ENCODE measurements at regions not wholly inside any gene's neighbourhood (a gene's known extent, or its start where the extent isn't known, plus 50 kb on each side); places are given as distances from the start of the nearest gene placed in this dataset.

GRCh38 chr21:38929142-38929541 is 123.4 kb downstream of the ETS2 start (continued):
- TF ChIP-seq, protein P1, sequence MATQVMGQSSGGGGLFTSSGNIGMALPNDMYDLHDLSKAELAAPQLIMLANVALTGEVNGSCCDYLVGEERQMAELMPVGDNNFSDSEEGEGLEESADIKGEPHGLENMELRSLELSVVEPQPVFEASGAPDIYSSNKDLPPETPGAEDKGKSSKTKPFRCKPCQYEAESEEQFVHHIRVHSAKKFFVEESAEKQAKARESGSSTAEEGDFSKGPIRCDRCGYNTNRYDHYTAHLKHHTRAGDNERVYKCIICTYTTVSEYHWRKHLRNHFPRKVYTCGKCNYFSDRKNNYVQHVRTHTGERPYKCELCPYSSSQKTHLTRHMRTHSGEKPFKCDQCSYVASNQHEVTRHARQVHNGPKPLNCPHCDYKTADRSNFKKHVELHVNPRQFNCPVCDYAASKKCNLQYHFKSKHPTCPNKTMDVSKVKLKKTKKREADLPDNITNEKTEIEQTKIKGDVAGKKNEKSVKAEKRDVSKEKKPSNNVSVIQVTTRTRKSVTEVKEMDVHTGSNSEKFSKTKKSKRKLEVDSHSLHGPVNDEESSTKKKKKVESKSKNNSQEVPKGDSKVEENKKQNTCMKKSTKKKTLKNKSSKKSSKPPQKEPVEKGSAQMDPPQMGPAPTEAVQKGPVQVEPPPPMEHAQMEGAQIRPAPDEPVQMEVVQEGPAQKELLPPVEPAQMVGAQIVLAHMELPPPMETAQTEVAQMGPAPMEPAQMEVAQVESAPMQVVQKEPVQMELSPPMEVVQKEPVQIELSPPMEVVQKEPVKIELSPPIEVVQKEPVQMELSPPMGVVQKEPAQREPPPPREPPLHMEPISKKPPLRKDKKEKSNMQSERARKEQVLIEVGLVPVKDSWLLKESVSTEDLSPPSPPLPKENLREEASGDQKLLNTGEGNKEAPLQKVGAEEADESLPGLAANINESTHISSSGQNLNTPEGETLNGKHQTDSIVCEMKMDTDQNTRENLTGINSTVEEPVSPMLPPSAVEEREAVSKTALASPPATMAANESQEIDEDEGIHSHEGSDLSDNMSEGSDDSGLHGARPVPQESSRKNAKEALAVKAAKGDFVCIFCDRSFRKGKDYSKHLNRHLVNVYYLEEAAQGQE (IDR thresholded peaks at IDR 0.05; ENCODE audit: unreplicated experiment): no peak
- TF ChIP-seq CREB1 (CRISPR knock-in tag; IDR thresholded peaks at IDR 0.05; ENCODE audit: low read depth): no peak
- TF ChIP-seq JUNB (IDR thresholded peaks at IDR 0.05; ENCODE audit: unreplicated experiment): no peak
- TF ChIP-seq, protein P2, sequence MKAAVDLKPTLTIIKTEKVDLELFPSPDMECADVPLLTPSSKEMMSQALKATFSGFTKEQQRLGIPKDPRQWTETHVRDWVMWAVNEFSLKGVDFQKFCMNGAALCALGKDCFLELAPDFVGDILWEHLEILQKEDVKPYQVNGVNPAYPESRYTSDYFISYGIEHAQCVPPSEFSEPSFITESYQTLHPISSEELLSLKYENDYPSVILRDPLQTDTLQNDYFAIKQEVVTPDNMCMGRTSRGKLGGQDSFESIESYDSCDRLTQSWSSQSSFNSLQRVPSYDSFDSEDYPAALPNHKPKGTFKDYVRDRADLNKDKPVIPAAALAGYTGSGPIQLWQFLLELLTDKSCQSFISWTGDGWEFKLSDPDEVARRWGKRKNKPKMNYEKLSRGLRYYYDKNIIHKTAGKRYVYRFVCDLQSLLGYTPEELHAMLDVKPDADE (IDR thresholded peaks at IDR 0.05): no peak

GRCh38 chr21:38927776-38928175 is 122.0 kb downstream of the ETS2 start:
- no peaks in the 10 kb centered on the region for H3K79me2 ChIP-seq (replicated peaks; ENCODE audit: insufficient read depth)
- H3K4me3 ChIP-seq: no peak overlapping the region
- ATAC-seq: no peak
- no peaks in the 10 kb centered on the region for H3K4me1 ChIP-seq (ENCODE audit: insufficient read depth)
- H3K4me2 ChIP-seq: no peak overlapping the region
- no peaks in the 10 kb centered on the region for H3K36me3 ChIP-seq (ENCODE audit: insufficient read depth)
- peaks cover 16% of the 10 kb centered on the region for H3K9me3 Mint-ChIP-seq
- no peak overlapping the region for H3K27ac ChIP-seq (ENCODE audit: low read depth)
- H3K36me3 Mint-ChIP-seq (ENCODE audit: low read depth): peaks cover 8% of the 10 kb centered on the region; the same call in 1 of the 3 replicates
- H3K4me3 Mint-ChIP-seq: no peak overlapping the region
- no peak overlapping the region for H2AFZ ChIP-seq
- H3K4me1 Mint-ChIP-seq: no peaks in the 10 kb centered on the region
- H3K9me2 ChIP-seq (ENCODE audit: insufficient read depth): no peaks in the 10 kb centered on the region
- H3K27me3 Mint-ChIP-seq (ENCODE audit: insufficient read depth, low read depth, poor library complexity): peaks cover 2% of the 10 kb centered on the region
- no peaks in the 10 kb centered on the region for H4K20me1 ChIP-seq (replicated peaks; ENCODE audit: insufficient read depth)
- no peaks in the 10 kb centered on the region for H3K27me3 ChIP-seq (ENCODE audit: insufficient read depth)
- DNase-seq (ENCODE audit: low spot score): no peak
- H3F3A ChIP-seq (replicated peaks; ENCODE audit: low read depth): no peaks in the 10 kb centered on the region
- no peak overlapping the region for H3K27ac Mint-ChIP-seq
- TF ChIP-seq, protein P2 (IDR thresholded peaks at IDR 0.05): no peak
- TF ChIP-seq NANOG (IDR thresholded peaks at IDR 0.05; ENCODE audit: borderline replicate concordance): no peak
- TF ChIP-seq POLR2AphosphoS5 (IDR thresholded peaks at IDR 0.05; ENCODE audit: low read depth): no peak
- TF ChIP-seq ZNF331 (CRISPR knock-in tag; IDR thresholded peaks at IDR 0.05; ENCODE audit: low read depth): no peak
- TF ChIP-seq ZNF114 (CRISPR knock-in tag; IDR thresholded peaks at IDR 0.05): no peak
- no peak for TF ChIP-seq JUNB (IDR thresholded peaks at IDR 0.05; ENCODE audit: unreplicated experiment)
- TF ChIP-seq, protein P3, sequence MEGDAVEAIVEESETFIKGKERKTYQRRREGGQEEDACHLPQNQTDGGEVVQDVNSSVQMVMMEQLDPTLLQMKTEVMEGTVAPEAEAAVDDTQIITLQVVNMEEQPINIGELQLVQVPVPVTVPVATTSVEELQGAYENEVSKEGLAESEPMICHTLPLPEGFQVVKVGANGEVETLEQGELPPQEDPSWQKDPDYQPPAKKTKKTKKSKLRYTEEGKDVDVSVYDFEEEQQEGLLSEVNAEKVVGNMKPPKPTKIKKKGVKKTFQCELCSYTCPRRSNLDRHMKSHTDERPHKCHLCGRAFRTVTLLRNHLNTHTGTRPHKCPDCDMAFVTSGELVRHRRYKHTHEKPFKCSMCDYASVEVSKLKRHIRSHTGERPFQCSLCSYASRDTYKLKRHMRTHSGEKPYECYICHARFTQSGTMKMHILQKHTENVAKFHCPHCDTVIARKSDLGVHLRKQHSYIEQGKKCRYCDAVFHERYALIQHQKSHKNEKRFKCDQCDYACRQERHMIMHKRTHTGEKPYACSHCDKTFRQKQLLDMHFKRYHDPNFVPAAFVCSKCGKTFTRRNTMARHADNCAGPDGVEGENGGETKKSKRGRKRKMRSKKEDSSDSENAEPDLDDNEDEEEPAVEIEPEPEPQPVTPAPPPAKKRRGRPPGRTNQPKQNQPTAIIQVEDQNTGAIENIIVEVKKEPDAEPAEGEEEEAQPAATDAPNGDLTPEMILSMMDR (conservative IDR thresholded peaks at IDR 0.05; ENCODE audit: low read depth in 2 of 2): no peak
- TF ChIP-seq ZNF462 (CRISPR knock-in tag; IDR thresholded peaks at IDR 0.05): no peak
- no peak for TF ChIP-seq CREB1 (CRISPR knock-in tag; IDR thresholded peaks at IDR 0.05; ENCODE audit: low read depth)
- TF ChIP-seq EZH2phosphoT487 (IDR thresholded peaks at IDR 0.05; ENCODE audit: unreplicated experiment): no peak
- no peak for TF ChIP-seq EZH2 (IDR thresholded peaks at IDR 0.05; ENCODE audit: low read depth, unreplicated experiment)
